ENCODE measurements at regions not wholly inside any gene's neighbourhood (a gene's known extent, or its start where the extent isn't known, plus 50 kb on each side); places are given as distances from the start of the nearest gene placed in this dataset.

GRCh38 chr12:77687321-77687720, 143.4 kb upstream of the NAV3 start:
- no peak for TF ChIP-seq EZH2 (IDR thresholded peaks at IDR 0.05; ENCODE audit: borderline replicate concordance, insufficient read depth, low read depth, low read length, poor library complexity, severe bottlenecking)
- TF ChIP-seq CTCF (IDR thresholded peaks at IDR 0.05), result no peak
